Mucosa of stomach (tissue), 1 donor: ENCODE measurements at regions not wholly inside any gene's neighbourhood (a gene's known extent, or its start where the extent isn't known, plus 50 kb on each side); places are given as distances from the start of the nearest gene placed in this dataset.

Experiments used
- H3K27me3 ChIP-seq: one replicate; pipeline ENCODE4 v1.7.0; 2013; ENCODE audit warnings: mild to moderate bottlenecking, low read length; ENCODE audit not compliant: control insufficient read depth, insufficient read depth
- H3K36me3 ChIP-seq: one replicate; pipeline ENCODE4 v1.7.0; 2013; ENCODE audit warnings: low read length; ENCODE audit not compliant: control insufficient read depth, insufficient read depth
- H3K4me1 ChIP-seq: one replicate; pipeline ENCODE4 v1.7.0; 2013; ENCODE audit warnings: mild to moderate bottlenecking, low read length; ENCODE audit not compliant: control insufficient read depth, insufficient read depth
- H3K4me3 ChIP-seq: one replicate; pipeline ENCODE4 v1.7.0; 2013; ENCODE audit warnings: low read length
- H3K9ac ChIP-seq: one replicate; pipeline ENCODE4 v1.7.0; 2013; ENCODE audit warnings: mild to moderate bottlenecking, low read length, moderate library complexity
- H3K9me3 ChIP-seq: one replicate; pipeline ENCODE4 v1.7.0; 2013; ENCODE audit warnings: mild to moderate bottlenecking, low read length, moderate library complexity; ENCODE audit not compliant: control insufficient read depth
- donor health status: Pancreatic carcinoma.

- H3K4me1 ChIP-seq, result no peaks in the 10 kb centered on the region
- H3K9ac ChIP-seq, result no peak overlapping the region
- no peaks in the 10 kb centered on the region for H3K36me3 ChIP-seq
- no peaks in the 10 kb centered on the region for H3K27me3 ChIP-seq
- H3K4me3 ChIP-seq, result no peak overlapping the region
- H3K9me3 ChIP-seq, result no peaks in the 10 kb centered on the region
Measured at GRCh38 chr1:73411479-73411878, 786.5 kb downstream of the LRRIQ3 start.

GRCh38 chr1:73401666-73402065 is 796.3 kb downstream of the LRRIQ3 start:
- Histone ChIP-seq H3K9ac (no peak overlapping the region), H3K4me3 (no peak overlapping the region)

GRCh38 chr1:73382966-73383365 is 815.0 kb downstream of the LRRIQ3 start:
- Histone ChIP-seq H3K36me3 (no peaks in the 10 kb centered on the region), H3K27me3 (no peaks in the 10 kb centered on the region), H3K4me3 (no peak overlapping the region), H3K4me1 (no peaks in the 10 kb centered on the region), H3K9me3 (no peaks in the 10 kb centered on the region), H3K9ac (no peak overlapping the region)

More at GRCh38 chr1:73401666-73402065, 796.3 kb downstream of the LRRIQ3 start:
- Histone ChIP-seq H3K9me3 (no peaks in the 10 kb centered on the region), H3K36me3 (no peaks in the 10 kb centered on the region), H3K4me1 (no peaks in the 10 kb centered on the region), H3K27me3 (no peaks in the 10 kb centered on the region)

DNA sequence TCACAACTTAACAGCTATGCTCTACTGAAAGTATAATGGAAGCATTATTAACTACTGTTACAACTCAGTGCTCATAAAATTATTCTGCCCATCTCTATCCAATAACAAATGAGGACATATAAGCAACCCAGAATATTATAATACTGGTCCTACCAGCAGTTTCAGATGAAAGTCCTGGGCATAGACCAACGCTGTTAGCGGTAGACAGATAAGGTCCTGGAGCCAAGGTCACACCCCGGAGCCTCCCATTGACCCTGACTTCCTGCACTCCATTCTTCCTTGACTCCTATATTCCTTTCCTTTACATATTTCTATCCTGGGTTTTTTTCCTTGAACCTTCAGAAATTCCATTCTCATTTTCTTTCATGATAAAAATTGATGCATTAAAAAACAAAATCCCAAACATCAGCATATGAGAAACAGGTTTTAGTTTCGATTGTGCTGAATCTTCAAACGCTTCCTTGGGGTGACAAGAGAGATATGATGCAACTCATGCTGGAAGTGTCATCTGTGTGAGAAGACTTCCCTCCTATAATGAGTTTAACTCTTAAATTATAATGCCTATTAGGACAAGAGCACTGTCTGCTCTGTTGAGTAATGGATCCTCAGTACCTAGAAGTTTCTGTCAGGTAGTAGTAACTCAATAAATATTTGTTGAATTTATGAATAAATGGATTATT is 831.1 kb downstream of the LRRIQ3 start:
- H3K4me3 ChIP-seq, result no peak overlapping the region
- no peaks in the 10 kb centered on the region for H3K4me1 ChIP-seq
- H3K27me3 ChIP-seq, result no peaks in the 10 kb centered on the region
- H3K36me3 ChIP-seq, result no peaks in the 10 kb centered on the region
- no peaks in the 10 kb centered on the region for H3K9me3 ChIP-seq
- H3K9ac ChIP-seq, result no peak overlapping the region

DNA sequence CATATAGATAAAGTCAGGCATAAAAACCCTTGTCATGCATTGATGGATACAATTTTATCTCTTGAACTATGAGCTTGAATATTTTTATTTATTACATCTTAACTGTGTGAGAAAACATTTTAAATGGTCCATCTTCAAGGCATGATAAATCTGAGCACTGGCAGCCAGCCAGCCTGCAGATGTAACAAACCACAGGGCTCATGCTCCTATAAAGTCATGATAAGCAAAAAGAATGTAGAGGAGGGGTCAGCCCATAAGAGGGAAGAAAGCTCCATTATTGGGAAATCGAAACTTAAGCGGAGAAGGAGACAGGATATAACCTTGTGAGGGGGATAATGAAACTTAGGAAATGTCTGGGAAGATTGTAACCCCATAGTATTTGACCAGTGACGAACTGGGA is 839.0 kb downstream of the LRRIQ3 start:
- no peaks in the 10 kb centered on the region for H3K9me3 ChIP-seq
- no peak overlapping the region for H3K4me3 ChIP-seq
- H3K36me3 ChIP-seq, result no peaks in the 10 kb centered on the region
- H3K9ac ChIP-seq, result no peak overlapping the region
- H3K27me3 ChIP-seq, result no peaks in the 10 kb centered on the region
- H3K4me1 ChIP-seq, result no peaks in the 10 kb centered on the region

- Histone ChIP-seq H3K4me3 (no peak overlapping the region), H3K9ac (no peak overlapping the region), H3K27me3 (no peaks in the 10 kb centered on the region), H3K9me3 (no peaks in the 10 kb centered on the region), H3K4me1 (no peaks in the 10 kb centered on the region), H3K36me3 (no peaks in the 10 kb centered on the region)
Measured at GRCh38 chr1:73356485-73356884, 841.5 kb downstream of the LRRIQ3 start.

GRCh38 chr1:73343947-73344346 is 854.0 kb downstream of the LRRIQ3 start:
- Histone ChIP-seq H3K36me3 (no peaks in the 10 kb centered on the region), H3K27me3 (no peaks in the 10 kb centered on the region), H3K9ac (no peak overlapping the region), H3K4me3 (no peak overlapping the region), H3K9me3 (no peaks in the 10 kb centered on the region), H3K4me1 (no peaks in the 10 kb centered on the region)

GRCh38 chr1:73333847-73334503 is 864.0 kb downstream of the LRRIQ3 start:
- Histone ChIP-seq H3K9me3 (no peaks in the 10 kb centered on the region), H3K4me3 (no peak overlapping the region), H3K36me3 (no peaks in the 10 kb centered on the region), H3K4me1 (no peaks in the 10 kb centered on the region), H3K27me3 (no peaks in the 10 kb centered on the region), H3K9ac (no peak overlapping the region)

DNA sequence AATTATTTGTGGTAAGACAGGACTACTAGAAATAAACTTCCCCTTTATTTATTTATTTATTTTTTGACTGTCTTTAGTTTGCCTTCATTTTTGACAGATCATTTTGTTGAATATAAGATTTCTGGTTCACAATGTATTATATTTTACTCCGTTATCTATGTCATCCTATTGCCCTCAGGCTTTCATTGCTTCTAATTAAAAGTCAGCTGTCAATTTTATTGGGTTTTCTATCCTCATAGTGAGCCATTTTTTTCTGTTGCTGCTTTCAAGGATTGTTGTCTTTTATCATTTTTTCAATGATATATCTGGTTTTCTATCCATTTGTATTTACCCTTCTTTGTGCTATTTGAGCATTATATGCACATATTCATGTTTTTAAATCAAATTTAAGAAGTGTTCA is 866.2 kb downstream of the LRRIQ3 start:
- Histone ChIP-seq H3K9ac (no peak overlapping the region), H3K4me1 (no peaks in the 10 kb centered on the region), H3K9me3 (no peaks in the 10 kb centered on the region), H3K4me3 (no peak overlapping the region), H3K27me3 (no peaks in the 10 kb centered on the region), H3K36me3 (no peaks in the 10 kb centered on the region)

GRCh38 chr1:73327998-73328397 is 870.0 kb downstream of the LRRIQ3 start:
- Histone ChIP-seq H3K9me3 (no peaks in the 10 kb centered on the region), H3K27me3 (no peaks in the 10 kb centered on the region), H3K4me3 (no peak overlapping the region)

DNA sequence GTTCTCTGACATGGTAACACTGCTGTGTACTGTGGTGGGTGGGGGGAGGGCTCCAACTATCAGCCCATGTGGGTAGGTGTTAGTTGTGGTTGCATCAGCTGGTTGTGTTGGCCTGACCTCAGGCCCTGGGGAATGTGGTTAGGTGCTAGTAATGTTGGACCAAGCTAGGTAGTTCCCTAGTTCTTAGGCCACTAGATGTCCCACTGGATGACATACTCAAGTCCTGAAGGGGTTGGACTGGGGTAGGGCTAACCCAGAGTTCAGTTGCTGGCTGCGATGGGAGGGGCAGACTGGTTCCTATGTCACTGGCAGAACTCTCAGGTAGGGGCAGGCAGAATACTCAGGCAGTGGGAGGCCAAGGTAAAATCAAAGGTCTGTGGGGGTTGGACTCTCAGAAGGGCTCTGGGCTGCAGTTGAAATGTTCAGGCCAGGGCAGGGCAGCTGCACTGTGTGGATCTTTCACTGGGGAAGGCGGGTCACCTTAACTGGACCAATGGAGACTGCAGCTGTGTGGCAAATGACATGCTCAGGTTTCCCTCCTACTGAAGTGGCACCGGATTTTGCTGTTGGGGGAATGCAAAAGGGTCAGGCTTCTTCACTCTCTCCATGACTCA is 870.7 kb downstream of the LRRIQ3 start:
- Histone ChIP-seq H3K9me3 (no peaks in the 10 kb centered on the region), H3K4me1 (no peaks in the 10 kb centered on the region), H3K9ac (no peak overlapping the region)

More at GRCh38 chr1:73327998-73328397, 870.0 kb downstream of the LRRIQ3 start:
- H3K9ac ChIP-seq, result no peak overlapping the region
- no peaks in the 10 kb centered on the region for H3K36me3 ChIP-seq
- no peaks in the 10 kb centered on the region for H3K4me1 ChIP-seq

GRCh38 chr1:73326663-73327062 is 871.3 kb downstream of the LRRIQ3 start:
- H3K36me3 ChIP-seq, result no peaks in the 10 kb centered on the region
- no peak overlapping the region for H3K9ac ChIP-seq

More for the DNA sequence above, 870.7 kb downstream of the LRRIQ3 start:
- Histone ChIP-seq H3K4me3 (no peak overlapping the region), H3K36me3 (no peaks in the 10 kb centered on the region), H3K27me3 (no peaks in the 10 kb centered on the region)

More at GRCh38 chr1:73326663-73327062, 871.3 kb downstream of the LRRIQ3 start:
- H3K27me3 ChIP-seq, result no peaks in the 10 kb centered on the region
- no peaks in the 10 kb centered on the region for H3K9me3 ChIP-seq
- no peak overlapping the region for H3K4me3 ChIP-seq
- H3K4me1 ChIP-seq, result no peaks in the 10 kb centered on the region
